ENCODE measurements at regions not wholly inside any gene's neighbourhood (a gene's known extent, or its start where the extent isn't known, plus 50 kb on each side); places are given as distances from the start of the nearest gene placed in this dataset.

- ChIA-PET CTCF (interaction anchor here (1.5 kb wide), 1 partner anchor 12 kb away, joined by 9 read pairs; no protein-coding TSS in a partner anchor), RAD21 (ENCODE audit: unreplicated experiment) (interaction anchor here (0.9 kb wide), 1 partner anchor 67 kb away, joined by 3 read pairs; no protein-coding TSS in a partner anchor), SMC1A (ENCODE audit: uncharacterized antibody, unreplicated experiment) (no interaction called here), POLR2A (no interaction called here)
- no peak overlapping the region for H3K4me2 ChIP-seq (ENCODE audit: control insufficient read depth, insufficient read depth)
- H4K20me1 ChIP-seq (ENCODE audit: control insufficient read depth, insufficient read depth), result no peaks in the 10 kb centered on the region; the same call in 1 of the 2 replicates
- H3K4me1 ChIP-seq (ENCODE audit: control insufficient read depth, insufficient read depth, low read length), result no peaks in the 10 kb centered on the region
- no peaks in the 10 kb centered on the region for H3K9me3 ChIP-seq (replicated peaks; ENCODE audit: control insufficient read depth, insufficient read depth, low read length)
- H3K27me3 ChIP-seq (replicated peaks in 1 of 2; ENCODE audit: control insufficient read depth in 2 of 2, insufficient read depth in 2 of 2, low read length in 1 of 2), result no peaks in the 10 kb centered on the region; a peak in 1 of 4 replicates
- H3K9ac ChIP-seq (ENCODE audit: control insufficient read depth, insufficient read depth, low read length), result no peak overlapping the region
- H3K4me3 ChIP-seq, result no peak overlapping the region
- no peaks in the 10 kb centered on the region for H3K79me2 ChIP-seq (ENCODE audit: control insufficient read depth, insufficient read depth, low read length)
- no TSS peak for BruUV-seq (replicated peaks)
- DNase-seq (ENCODE audit: low read depth, low spot score) (no peak), FAIRE-seq (no peak), ATAC-seq (no peak)
- WGBS (ENCODE audit: insufficient coverage, insufficient replicate concordance, low lambda C conversion rate, missing lambda C conversion rate), result 0% methylated on average over 2 of the region's 2 CpGs
- H3K27ac ChIP-seq (ENCODE audit: control insufficient read depth, insufficient read depth), result no peak overlapping the region
- TF ChIP-seq SUZ12 (IDR thresholded peaks at IDR 0.05; ENCODE audit: unreplicated experiment), result no peak
- TF ChIP-seq NR2C2 (IDR thresholded peaks at IDR 0.05; ENCODE audit: borderline replicate concordance, control insufficient read depth, insufficient read length, low read depth), result no peak
- TF ChIP-seq HSF1 (IDR thresholded peaks at IDR 0.05; ENCODE audit: low read depth, low read length), result no peak
- no peak for TF ChIP-seq HCFC1 (IDR thresholded peaks at IDR 0.05; ENCODE audit: low read length)
- TF ChIP-seq RCOR1 (conservative IDR thresholded peaks at IDR 0.05; ENCODE audit: low read depth, low read length), result no peak
- TF ChIP-seq RELA (IDR thresholded peaks at IDR 0.05; ENCODE audit: borderline replicate concordance, partially characterized antibody), result no peak
- TF ChIP-seq PKNOX1 (IDR thresholded peaks at IDR 0.05), result no peak
- TF ChIP-seq SUPT20H (IDR thresholded peaks at IDR 0.05; ENCODE audit: borderline replicate concordance, control insufficient read depth, low read depth, low read length), result no peak
- TF ChIP-seq DPF2 (IDR thresholded peaks at IDR 0.05), result no peak
- no peak for TF ChIP-seq ZBTB11 (CRISPR knock-in tag; IDR thresholded peaks at IDR 0.05)
- no peak for TF ChIP-seq ZBTB4 (CRISPR knock-in tag; IDR thresholded peaks at IDR 0.05)
- no peak for TF ChIP-seq GABPA (IDR thresholded peaks at IDR 0.05; ENCODE audit: low read depth)
- TF ChIP-seq KDM1A (IDR thresholded peaks at IDR 0.05; ENCODE audit: borderline replicate concordance), result no peak
- TF ChIP-seq, protein P1, sequence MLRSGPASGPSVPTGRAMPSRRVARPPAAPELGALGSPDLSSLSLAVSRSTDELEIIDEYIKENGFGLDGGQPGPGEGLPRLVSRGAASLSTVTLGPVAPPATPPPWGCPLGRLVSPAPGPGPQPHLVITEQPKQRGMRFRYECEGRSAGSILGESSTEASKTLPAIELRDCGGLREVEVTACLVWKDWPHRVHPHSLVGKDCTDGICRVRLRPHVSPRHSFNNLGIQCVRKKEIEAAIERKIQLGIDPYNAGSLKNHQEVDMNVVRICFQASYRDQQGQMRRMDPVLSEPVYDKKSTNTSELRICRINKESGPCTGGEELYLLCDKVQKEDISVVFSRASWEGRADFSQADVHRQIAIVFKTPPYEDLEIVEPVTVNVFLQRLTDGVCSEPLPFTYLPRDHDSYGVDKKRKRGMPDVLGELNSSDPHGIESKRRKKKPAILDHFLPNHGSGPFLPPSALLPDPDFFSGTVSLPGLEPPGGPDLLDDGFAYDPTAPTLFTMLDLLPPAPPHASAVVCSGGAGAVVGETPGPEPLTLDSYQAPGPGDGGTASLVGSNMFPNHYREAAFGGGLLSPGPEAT (IDR thresholded peaks at IDR 0.05; ENCODE audit: low read depth), result no peak
- in situ Hi-C loops (cut with MboI) (loop anchor here (25.0 kb wide), 1 partner anchor 280 kb away; no protein-coding TSS in a partner anchor), intact Hi-C loops (cut with micrococcal nuclease; ENCODE audit: unreplicated experiment) (no loop called here)
- no peak overlapping the region for H2AFZ ChIP-seq (ENCODE audit: control insufficient read depth, low read depth, low read length)
- H3K36me3 ChIP-seq (ENCODE audit: control insufficient read depth in 2 of 2, insufficient read depth in 2 of 2, low read length in 1 of 2), result no peaks in the 10 kb centered on the region
These were observed 187.7 kb downstream of the FOXB1 start for GRCh38 chr15:60191821-60192220.

Measured in GM12878 (cell line).